HFFc6 (cell line): ENCODE measurements at regions not wholly inside any gene's neighbourhood (a gene's known extent, or its start where the extent isn't known, plus 50 kb on each side); places are given as distances from the start of the nearest gene placed in this dataset.

Source experiments
- DNase-seq: peaks from one replicate; pipeline ENCODE4 v3.0.0-alpha.2; 2018
- H3K27ac Mint-ChIP-seq: 2 replicates; pipeline ENCODE4 v1.8.0; 2020; ENCODE audit warnings: mild to moderate bottlenecking, mixed read lengths
- H3K27me3 Mint-ChIP-seq: 2 replicates; pipeline ENCODE4 v1.8.0; 2021; ENCODE audit warnings: mild to moderate bottlenecking, moderate library complexity, mixed read lengths; ENCODE audit not compliant: insufficient read depth
- H3K36me3 Mint-ChIP-seq: 2 replicates; pipeline ENCODE4 v1.8.0; 2021; ENCODE audit warnings: low read depth, mixed read lengths
- H3K4me1 Mint-ChIP-seq: 2 replicates; pipeline ENCODE4 v1.8.0; 2020; ENCODE audit warnings: low read depth, mixed read lengths
- H3K4me3 Mint-ChIP-seq: 2 replicates; pipeline ENCODE4 v1.8.0; 2020; ENCODE audit warnings: mild to moderate bottlenecking, moderate library complexity, mixed read lengths
- H3K9me3 Mint-ChIP-seq: 2 replicates; pipeline ENCODE4 v1.8.0; 2020; ENCODE audit warnings: mild to moderate bottlenecking, mixed read lengths
- CTCF ChIP-seq: fragments of 200-600 bp; sonication (generic); IDR thresholded peaks from 2 replicates; pipeline ENCODE4 v1.5.0; 2021; ENCODE audit warnings: antibody characterized with exemption, mild to moderate bottlenecking

GRCh38 chr11:32531528-32531927 lies 52.1 kb upstream of the EIF3M start:
- H3K4me1 Mint-ChIP-seq, result peaks cover 9% of the 10 kb centered on the region; the same call in 1 of the 2 replicates
- TF ChIP-seq CTCF, result no peak
- no peak for DNase-seq
- H3K36me3 Mint-ChIP-seq, result no peaks in the 10 kb centered on the region
- peaks cover 2% of the 10 kb centered on the region for H3K27me3 Mint-ChIP-seq
- H3K4me3 Mint-ChIP-seq, result no peak overlapping the region
- H3K27ac Mint-ChIP-seq, result no peak overlapping the region
- no peaks in the 10 kb centered on the region for H3K9me3 Mint-ChIP-seq

GRCh38 chr11:32529994-32530588 lies 53.5 kb upstream of the EIF3M start:
- TF ChIP-seq CTCF, result no peak
- Mint-ChIP-seq H3K4me3 (no peak overlapping the region), H3K27me3 (peaks cover 2% of the 10 kb centered on the region), H3K27ac (no peak overlapping the region), H3K4me1 (peaks cover 9% of the 10 kb centered on the region; the same call in 1 of the 2 replicates), H3K36me3 (no peaks in the 10 kb centered on the region), H3K9me3 (no peaks in the 10 kb centered on the region)
- DNase-seq, result no peak

GRCh38 chr11:32527261-32528175 lies 56.1 kb upstream of the EIF3M start:
- Mint-ChIP-seq H3K9me3 (no peaks in the 10 kb centered on the region; the same call in 1 of the 2 replicates), H3K27ac (no peak overlapping the region), H3K4me1 (peaks cover 9% of the 10 kb centered on the region; the same call in 1 of the 2 replicates), H3K36me3 (no peaks in the 10 kb centered on the region), H3K27me3 (peaks cover 2% of the 10 kb centered on the region; the same call in 1 of the 2 replicates), H3K4me3 (no peak overlapping the region)
- TF ChIP-seq CTCF, result no peak
- DNase-seq, result no peak

GRCh38 chr11:32526760-32527159 lies 56.9 kb upstream of the EIF3M start:
- DNase-seq, result no peak
- Mint-ChIP-seq H3K4me3 (no peak overlapping the region), H3K9me3 (no peaks in the 10 kb centered on the region; the same call in 1 of the 2 replicates), H3K27ac (no peak overlapping the region), H3K4me1 (peaks cover 7% of the 10 kb centered on the region; the same call in 1 of the 2 replicates), H3K36me3 (no peaks in the 10 kb centered on the region), H3K27me3 (peaks cover 2% of the 10 kb centered on the region; the same call in 1 of the 2 replicates)
- TF ChIP-seq CTCF, result no peak

- DNase-seq, result no peak
- H3K27me3 Mint-ChIP-seq, result peaks cover 8% of the 10 kb centered on the region
Measured at GRCh38 chr11:32511926-32512325, 71.7 kb upstream of the EIF3M start.

More at GRCh38 chr11:32511926-32512325, 71.7 kb upstream of the EIF3M start:
- TF ChIP-seq CTCF, result no peak
- Mint-ChIP-seq H3K9me3 (no peaks in the 10 kb centered on the region), H3K4me3 (no peak overlapping the region), H3K27ac (no peak overlapping the region), H3K36me3 (no peaks in the 10 kb centered on the region), H3K4me1 (no peaks in the 10 kb centered on the region)
